Upper lobe of left lung (tissue), 4 donors: ENCODE measurements at regions not wholly inside any gene's neighbourhood (a gene's known extent, or its start where the extent isn't known, plus 50 kb on each side); places are given as distances from the start of the nearest gene placed in this dataset.

Experiments
- CTCF ChIP-seq, 6 experiments: fragments of 450-650 bp in 4 of 6; fragments of 200-600 bp in 2 of 6; sonication (generic) in 2 of 6; IDR thresholded peaks; one replicate each; pipeline ENCODE4 v1.5.1; 2016 to 2019; ENCODE audit warnings: antibody characterized with exemption in 6 of 6
- POLR2A ChIP-seq, 4 donors: fragments of 450-650 bp; IDR thresholded peaks; one replicate each; pipeline ENCODE4 v1.5.1; 2016 to 2017; ENCODE audit warnings: antibody characterized with exemption in 4 of 4, mild to moderate bottlenecking in 2 of 4
- POLR2AphosphoS5 ChIP-seq, 2 donors: sonication (generic); formaldehyde crosslinking; IDR thresholded peaks; one replicate each; pipeline ENCODE4 v1.5.1; 2017; ENCODE audit warnings: antibody characterized with exemption in 2 of 2

- TF ChIP-seq CTCF (IDR thresholded peaks at IDR 0.05) (no peak), POLR2AphosphoS5 (IDR thresholded peaks at IDR 0.05) (no peak), POLR2A (IDR thresholded peaks at IDR 0.05) (no peak)
Measured at GRCh38 chr10:62471711-62472110, 97.5 kb downstream of the ZNF365 start.
